ENCODE measurements at regions not wholly inside any gene's neighbourhood (a gene's known extent, or its start where the extent isn't known, plus 50 kb on each side); places are given as distances from the start of the nearest gene placed in this dataset.

GRCh38 chr1:191984856-191985255 is 173.4 kb upstream of the RGS18 start:
- WGBS, 3 donors: 34 to 39% (median 38%) methylated on average over 6 of the region's 6 CpGs
- DNase-seq (no peak), ATAC-seq (no peak)
- no peak overlapping the region for H3K27ac ChIP-seq
- H3K9me3 ChIP-seq: peaks cover 10% of the 10 kb centered on the region
- no peak overlapping the region for H3K4me3 ChIP-seq
- no peak for TF ChIP-seq CTCF (IDR thresholded peaks at IDR 0.05)
- H3K4me1 ChIP-seq: no peaks in the 10 kb centered on the region
- H3K36me3 ChIP-seq (ENCODE audit: insufficient read depth in 1 of 2, low read depth in 1 of 2): no peaks in the 10 kb centered on the region
- intact Hi-C loops (cut with DNase I): no loop called here
- no peaks in the 10 kb centered on the region for H3K27me3 ChIP-seq (ENCODE audit: insufficient read depth in 3 of 3, low read length in 2 of 3)

GRCh38 chr1:191992118-191992517 is 166.1 kb upstream of the RGS18 start:
- Histone ChIP-seq H3K36me3 (ENCODE audit: insufficient read depth in 1 of 2, low read depth in 1 of 2) (no peaks in the 10 kb centered on the region), H3K27ac (no peak overlapping the region), H3K9me3 (no peaks in the 10 kb centered on the region), H3K4me1 (no peaks in the 10 kb centered on the region), H3K4me3 (no peak overlapping the region), H3K27me3 (ENCODE audit: insufficient read depth in 3 of 3, low read length in 2 of 3) (no peaks in the 10 kb centered on the region)
- ATAC-seq (no peak), DNase-seq (no peak)
- intact Hi-C loops (cut with DNase I): no loop called here
- no peak for TF ChIP-seq CTCF (IDR thresholded peaks at IDR 0.05)

GRCh38 chr1:191993549-191993948 is 164.7 kb upstream of the RGS18 start:
- WGBS, 3 donors: 57 to 70% (median 66%) methylated on average over 2 of the region's 2 CpGs
- Histone ChIP-seq H3K27ac (no peak overlapping the region), H3K27me3 (ENCODE audit: insufficient read depth in 3 of 3, low read length in 2 of 3) (no peaks in the 10 kb centered on the region), H3K9me3 (no peaks in the 10 kb centered on the region), H3K4me3 (no peak overlapping the region), H3K4me1 (no peaks in the 10 kb centered on the region), H3K36me3 (ENCODE audit: insufficient read depth in 1 of 2, low read depth in 1 of 2) (no peaks in the 10 kb centered on the region)
- intact Hi-C loops (cut with DNase I): no loop called here
- no peak for DNase-seq
- no peak for TF ChIP-seq CTCF (IDR thresholded peaks at IDR 0.05)
- ATAC-seq: no peak

GRCh38 chr1:192002063-192002462 is 156.2 kb upstream of the RGS18 start:
- ATAC-seq: no peak
- no peaks in the 10 kb centered on the region for H3K9me3 ChIP-seq
- intact Hi-C loops (cut with DNase I): no loop called here
- DNase-seq: no peak
- no peak overlapping the region for H3K4me3 ChIP-seq
- no peaks in the 10 kb centered on the region for H3K27me3 ChIP-seq (ENCODE audit: insufficient read depth in 3 of 3, low read length in 2 of 3)
- TF ChIP-seq CTCF (IDR thresholded peaks at IDR 0.05): no peak
- H3K4me1 ChIP-seq: no peaks in the 10 kb centered on the region
- no peak overlapping the region for H3K27ac ChIP-seq
- no peaks in the 10 kb centered on the region for H3K36me3 ChIP-seq (ENCODE audit: insufficient read depth in 1 of 2, low read depth in 1 of 2)
- WGBS, 3 donors: 91 to 97% (median 93%) methylated on average over 3 of the region's 3 CpGs

GRCh38 chr1:192003295-192004077 is 154.8 kb upstream of the RGS18 start:
- Histone ChIP-seq H3K27ac (no peak overlapping the region), H3K9me3 (no peaks in the 10 kb centered on the region), H3K4me3 (no peak overlapping the region), H3K36me3 (ENCODE audit: insufficient read depth in 1 of 2, low read depth in 1 of 2) (no peaks in the 10 kb centered on the region), H3K27me3 (ENCODE audit: insufficient read depth in 3 of 3, low read length in 2 of 3) (no peaks in the 10 kb centered on the region), H3K4me1 (no peaks in the 10 kb centered on the region)
- 93 to 96% (median 94%) methylated on average over 5 of the region's 5 CpGs for WGBS, 3 donors
- ATAC-seq: no peak
- no peak for DNase-seq
- TF ChIP-seq CTCF (IDR thresholded peaks at IDR 0.05): no peak
- intact Hi-C loops (cut with DNase I): no loop called here

Measured in psoas muscle (tissue), 7 donors.